Activated T-cell treated with anti-CD3 and anti-CD28 coated beads, Interleukin-2, amount 50 U/mL, for 72 hours (primary cell): ENCODE measurements at regions not wholly inside any gene's neighbourhood (a gene's known extent, or its start where the extent isn't known, plus 50 kb on each side); places are given as distances from the start of the nearest gene placed in this dataset.

ENCODE experiments used
- ATAC-seq, 2 donors: fragments of 150-1000 bp; cut with Tn5 transposase; replicated peaks in 1 of 2; 2 replicates each; pipeline ENCODE4 v1.10.0; 2021; ENCODE audit warnings: moderate library complexity in 2 of 2, mild to moderate bottlenecking in 1 of 2
- DNase-seq, 2 donors: peaks; one replicate each; pipeline ENCODE4 v3.0.0; 2021 to 2022; ENCODE audit warnings: mixed read lengths in 1 of 2
- H3K27ac Mint-ChIP-seq: one replicate; pipeline ENCODE4 v1.8.0; 2022; ENCODE audit warnings: mild to moderate bottlenecking, moderate library complexity, mixed read lengths
- H3K27me3 Mint-ChIP-seq: one replicate; pipeline ENCODE4 v1.8.0; 2022; ENCODE audit warnings: low read depth, mixed read lengths
- H3K36me3 Mint-ChIP-seq, 2 donors: one replicate each; pipeline ENCODE4 v1.8.0; 2022; ENCODE audit warnings: mixed read lengths in 2 of 2, mild to moderate bottlenecking in 1 of 2; ENCODE audit not compliant: insufficient read depth in 2 of 2
- H3K4me1 Mint-ChIP-seq: one replicate; pipeline ENCODE4 v1.8.0; 2022; ENCODE audit warnings: low read depth, mixed read lengths
- H3K4me3 Mint-ChIP-seq, 2 donors: one replicate each; pipeline ENCODE4 v1.8.0; 2022; ENCODE audit warnings: mild to moderate bottlenecking in 2 of 2, mixed read lengths in 2 of 2, moderate library complexity in 2 of 2
- H3K9me3 Mint-ChIP-seq, 2 donors: one replicate each; pipeline ENCODE4 v1.8.0; 2022; ENCODE audit warnings: mixed read lengths in 2 of 2

DNA sequence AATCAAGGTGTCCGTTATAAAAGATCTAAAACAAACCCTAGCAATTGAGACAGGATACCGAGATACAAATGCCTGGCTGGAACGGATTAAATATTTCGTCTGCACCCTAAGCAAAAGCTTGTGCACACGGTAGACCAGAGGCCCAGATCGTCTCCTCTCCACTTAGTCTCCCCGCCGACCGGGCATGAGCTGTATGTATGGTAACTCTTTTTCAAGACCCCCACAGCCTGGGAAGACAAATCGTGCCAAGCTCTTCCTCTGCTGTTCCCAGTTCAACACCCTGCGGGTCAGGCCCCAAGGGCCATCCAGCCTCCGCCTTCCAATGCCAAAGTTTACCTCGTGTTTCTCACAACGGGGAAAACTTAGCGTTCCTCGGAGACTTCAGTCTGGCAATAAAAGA, 285.7 kb upstream of the GALNT17 start:
- Mint-ChIP-seq H3K4me3 (no peak overlapping the region), H3K9me3 (peaks cover 6 to 22% of the 10 kb centered on the region in 2 donors), H3K27me3 (no peaks in the 10 kb centered on the region), H3K27ac (no peak overlapping the region), H3K36me3 (peaks cover 5 to 8% of the 10 kb centered on the region in 2 donors), H3K4me1 (no peaks in the 10 kb centered on the region)
- DNase-seq: no peak
- no peak for ATAC-seq

DNA sequence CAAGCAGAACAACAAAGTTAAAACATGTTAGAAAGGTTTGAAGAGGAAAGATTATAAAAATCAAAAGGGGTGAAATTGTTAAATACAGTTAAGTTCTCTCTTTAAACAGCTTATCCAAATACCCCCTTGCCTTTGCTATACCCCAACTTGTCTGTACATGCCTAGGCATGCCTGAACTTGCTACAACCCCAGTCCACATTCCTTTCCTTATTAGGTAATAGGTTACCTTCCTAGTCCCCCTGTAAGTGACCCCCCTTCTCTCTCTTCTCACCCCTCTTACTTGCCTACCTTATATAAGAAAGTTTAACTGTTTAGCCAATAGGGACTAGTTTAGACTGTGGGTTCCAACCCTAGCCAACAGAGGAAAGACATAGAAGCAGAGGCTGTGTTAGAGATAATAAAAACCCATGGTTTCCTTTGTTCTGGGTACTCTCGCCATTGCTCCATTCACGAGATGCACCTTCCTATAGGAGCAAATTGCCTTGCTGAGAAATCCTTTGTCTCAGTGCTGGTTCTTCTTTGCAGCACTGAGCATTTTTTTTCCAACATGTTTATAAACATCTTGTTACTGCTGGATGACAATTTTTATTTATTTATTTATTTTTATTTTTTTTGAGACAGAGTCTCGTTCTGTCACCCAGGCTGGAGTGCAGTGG, 282.2 kb upstream of the GALNT17 start:
- no peak for DNase-seq
- no peak for ATAC-seq
- no peaks in the 10 kb centered on the region for H3K4me1 Mint-ChIP-seq
- H3K36me3 Mint-ChIP-seq: peaks cover 5 to 8% of the 10 kb centered on the region in 2 donors
- H3K27ac Mint-ChIP-seq: peak overlapping the region; percentile 27
- H3K9me3 Mint-ChIP-seq: peaks cover 6 to 15% of the 10 kb centered on the region in 2 donors
- no peak overlapping the region for H3K4me3 Mint-ChIP-seq
- H3K27me3 Mint-ChIP-seq: no peaks in the 10 kb centered on the region

DNA sequence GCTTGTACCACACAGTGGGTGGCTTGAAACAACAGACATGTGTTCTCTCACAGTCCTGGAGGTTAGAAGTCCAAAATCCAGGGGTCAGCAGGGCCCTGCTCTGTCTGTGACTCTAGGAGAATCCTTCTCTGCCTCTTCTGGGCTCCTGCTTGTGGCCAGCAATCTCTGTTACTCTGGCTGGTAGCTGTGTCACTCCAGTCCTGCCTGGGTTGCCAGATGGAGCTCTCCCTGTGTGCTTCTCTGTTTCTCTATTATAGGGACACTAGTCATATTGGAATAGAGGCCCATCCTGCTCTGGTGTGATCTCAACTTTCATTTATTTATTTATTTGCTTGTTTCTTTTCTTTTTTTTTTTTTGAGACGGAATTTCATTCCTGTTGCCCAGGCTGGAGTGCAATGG, 276.6 kb upstream of the GALNT17 start:
- no peak overlapping the region for H3K27ac Mint-ChIP-seq

DNA sequence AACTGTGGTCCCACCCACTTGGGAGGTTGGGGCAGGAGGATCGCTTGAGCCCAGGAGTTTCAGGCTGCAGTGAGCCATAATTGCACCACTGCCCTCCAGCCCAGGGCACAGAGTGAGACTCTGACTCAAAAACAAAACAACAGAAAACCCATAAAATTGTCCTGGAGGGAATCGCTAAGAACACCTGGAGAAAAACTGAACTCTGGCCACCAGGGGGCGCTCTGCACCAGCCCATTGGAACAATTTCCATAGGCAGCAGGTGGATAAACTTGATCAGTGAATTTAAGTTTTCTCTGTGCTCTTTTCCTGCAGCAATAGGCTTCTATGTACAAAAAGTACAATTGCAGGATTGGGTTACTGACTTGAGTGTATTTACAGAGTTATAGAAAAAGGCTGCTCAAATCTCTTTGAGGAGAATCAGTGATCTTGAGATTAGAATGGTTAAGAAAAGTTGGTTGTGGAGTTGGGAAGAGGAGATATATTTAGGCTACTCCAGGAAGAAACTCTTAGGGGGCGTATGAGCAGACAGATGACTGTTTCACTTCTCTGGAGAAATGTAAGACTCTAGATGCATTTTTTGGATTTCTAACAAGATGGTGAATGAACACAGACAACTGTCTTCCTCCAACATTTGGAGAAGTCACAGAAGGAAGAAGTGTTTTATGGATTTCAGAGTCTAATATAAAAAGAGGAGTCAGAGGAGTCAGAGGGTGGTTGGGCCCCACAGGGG, 274.9 kb upstream of the GALNT17 start:
- Mint-ChIP-seq H3K9me3 (peaks cover 0 to 1% of the 10 kb centered on the region in 2 donors), H3K27me3 (no peaks in the 10 kb centered on the region)
- DNase-seq: peak; percentile 46 to 67

More for the DNA sequence above, 276.6 kb upstream of the GALNT17 start:
- Mint-ChIP-seq H3K4me3 (no peak overlapping the region), H3K36me3 (no peaks in the 10 kb centered on the region), H3K9me3 (peaks cover 0 to 1% of the 10 kb centered on the region in 2 donors), H3K27me3 (no peaks in the 10 kb centered on the region), H3K4me1 (no peaks in the 10 kb centered on the region)
- DNase-seq: no peak
- no peak for ATAC-seq

DNA sequence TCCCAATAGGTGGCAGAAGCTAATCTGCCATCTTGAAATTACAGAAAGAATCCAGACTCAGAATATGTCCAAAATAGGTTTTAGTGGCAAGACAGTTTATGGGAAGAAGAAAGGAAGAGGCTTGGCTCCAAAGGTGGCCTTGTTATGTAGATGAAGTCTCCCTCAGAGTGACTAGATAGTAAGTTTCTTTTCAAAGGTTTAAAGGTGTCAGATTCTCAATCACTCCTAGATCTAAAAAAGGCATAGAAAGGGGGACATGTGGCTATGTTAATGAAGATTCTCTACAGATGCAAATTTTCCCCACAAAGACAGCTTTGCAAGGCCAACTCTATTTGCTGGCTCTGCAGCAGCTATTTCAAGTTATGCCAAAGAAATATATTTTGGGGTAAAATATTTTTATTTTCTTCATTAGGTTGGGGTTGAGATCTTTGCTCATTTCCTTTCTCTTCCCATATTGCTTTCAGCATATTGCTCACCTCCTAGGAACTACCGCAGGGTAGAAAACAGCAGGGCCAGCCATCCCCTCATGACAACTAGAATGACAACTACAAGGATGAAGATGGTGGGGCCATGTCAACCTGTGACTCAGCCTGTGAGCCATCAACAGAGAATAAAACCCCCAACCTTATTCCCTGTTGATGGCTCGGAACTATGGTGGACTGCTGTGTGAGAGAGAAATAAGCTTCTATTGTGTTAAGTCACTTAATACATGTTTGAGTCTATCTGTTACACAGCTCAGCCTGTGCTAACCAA, 274.0 kb upstream of the GALNT17 start:
- no peaks in the 10 kb centered on the region for H3K4me1 Mint-ChIP-seq
- ATAC-seq: no peak
- peaks cover 0 to 4% of the 10 kb centered on the region in 2 donors for H3K36me3 Mint-ChIP-seq
- peaks cover 1 to 4% of the 10 kb centered on the region in 2 donors for H3K9me3 Mint-ChIP-seq
- DNase-seq: no peak
- no peaks in the 10 kb centered on the region for H3K27me3 Mint-ChIP-seq
- no peak overlapping the region for H3K4me3 Mint-ChIP-seq
- no peak overlapping the region for H3K27ac Mint-ChIP-seq

More for the DNA sequence above, 274.9 kb upstream of the GALNT17 start:
- no peaks in the 10 kb centered on the region for H3K36me3 Mint-ChIP-seq
- no peak for ATAC-seq
- H3K4me1 Mint-ChIP-seq: no peaks in the 10 kb centered on the region
- H3K4me3 Mint-ChIP-seq: no peak overlapping the region
- no peak overlapping the region for H3K27ac Mint-ChIP-seq

DNA sequence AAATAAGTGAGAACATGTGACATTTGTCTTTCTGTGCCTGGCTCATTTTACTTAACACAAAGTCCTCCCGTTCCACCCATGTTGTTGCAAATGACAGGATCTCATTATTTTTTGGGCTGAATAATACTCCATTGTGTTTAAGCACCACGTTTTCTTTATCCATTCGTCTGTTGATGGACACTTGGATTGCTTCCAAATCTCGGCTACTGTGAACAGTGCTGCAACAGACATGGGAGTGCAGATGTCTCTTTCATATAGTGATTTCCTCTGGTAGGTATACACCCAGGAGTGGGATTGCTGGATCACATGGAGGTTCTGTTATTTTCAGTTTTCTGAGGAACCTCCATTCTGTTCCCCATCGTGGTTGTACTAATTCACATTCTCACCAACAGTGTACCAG, 264.4 kb upstream of the GALNT17 start:
- ATAC-seq (no peak), DNase-seq (no peak)
- H3K4me1 Mint-ChIP-seq: no peaks in the 10 kb centered on the region
- H3K9me3 Mint-ChIP-seq: peaks cover 9 to 12% of the 10 kb centered on the region in 2 donors
- H3K27ac Mint-ChIP-seq: no peak overlapping the region
- H3K36me3 Mint-ChIP-seq: peaks cover 4 to 6% of the 10 kb centered on the region in 2 donors
- H3K27me3 Mint-ChIP-seq: no peaks in the 10 kb centered on the region
- no peak overlapping the region for H3K4me3 Mint-ChIP-seq

DNA sequence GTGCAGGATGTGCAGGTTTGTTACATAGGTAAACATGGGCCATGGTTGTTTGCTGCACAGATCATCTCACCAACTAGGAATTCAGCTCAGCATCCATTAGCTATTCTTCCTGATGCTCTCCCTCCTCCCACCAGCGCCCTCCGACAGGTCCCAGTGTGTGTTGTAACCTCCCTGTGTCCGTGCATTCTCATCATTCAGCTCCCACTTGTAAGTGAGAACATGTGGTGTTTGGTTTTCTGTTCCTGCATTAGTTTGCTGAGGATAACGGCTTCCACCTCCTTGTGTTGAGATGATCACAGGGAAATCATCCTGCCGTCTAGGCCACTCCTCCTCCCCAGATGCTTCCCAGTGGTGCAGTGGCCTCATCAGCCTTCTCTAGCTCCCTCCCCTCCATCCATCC, 261.6 kb upstream of the GALNT17 start:
- no peak overlapping the region for H3K4me3 Mint-ChIP-seq
- H3K36me3 Mint-ChIP-seq: peaks cover 1 to 2% of the 10 kb centered on the region in 2 donors
- no peaks in the 10 kb centered on the region for H3K27me3 Mint-ChIP-seq
- peaks cover 0 to 4% of the 10 kb centered on the region in 2 donors for H3K9me3 Mint-ChIP-seq
- no peak overlapping the region for H3K27ac Mint-ChIP-seq
- no peaks in the 10 kb centered on the region for H3K4me1 Mint-ChIP-seq
- no peak for DNase-seq
- ATAC-seq: no peak

DNA sequence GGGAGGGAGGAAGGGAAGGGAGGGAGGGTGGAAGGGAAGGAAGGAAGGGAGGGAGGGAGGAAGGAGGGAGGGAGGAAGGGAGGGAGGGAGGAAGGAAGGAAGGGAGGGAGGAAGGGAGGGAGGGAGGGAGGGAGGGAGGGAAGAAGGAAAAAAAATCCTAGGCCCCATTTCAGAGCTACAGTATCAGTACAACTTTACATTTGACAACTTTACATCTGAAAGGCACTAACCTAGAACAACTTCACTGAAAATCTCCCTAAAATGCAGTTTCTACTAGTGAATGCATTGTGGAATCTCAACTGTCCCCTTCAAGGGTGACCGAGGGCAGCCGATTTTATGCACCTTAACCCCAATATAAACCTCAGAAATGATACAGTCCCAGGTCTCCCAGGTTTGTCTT, 259.8 kb upstream of the GALNT17 start:
- DNase-seq (no peak), ATAC-seq (no peak)
- Mint-ChIP-seq H3K4me3 (no peak overlapping the region), H3K4me1 (no peaks in the 10 kb centered on the region), H3K27ac (no peak overlapping the region), H3K27me3 (no peaks in the 10 kb centered on the region), H3K36me3 (peaks cover 1 to 2% of the 10 kb centered on the region in 2 donors), H3K9me3 (peaks cover 2 to 4% of the 10 kb centered on the region in 2 donors)

DNA sequence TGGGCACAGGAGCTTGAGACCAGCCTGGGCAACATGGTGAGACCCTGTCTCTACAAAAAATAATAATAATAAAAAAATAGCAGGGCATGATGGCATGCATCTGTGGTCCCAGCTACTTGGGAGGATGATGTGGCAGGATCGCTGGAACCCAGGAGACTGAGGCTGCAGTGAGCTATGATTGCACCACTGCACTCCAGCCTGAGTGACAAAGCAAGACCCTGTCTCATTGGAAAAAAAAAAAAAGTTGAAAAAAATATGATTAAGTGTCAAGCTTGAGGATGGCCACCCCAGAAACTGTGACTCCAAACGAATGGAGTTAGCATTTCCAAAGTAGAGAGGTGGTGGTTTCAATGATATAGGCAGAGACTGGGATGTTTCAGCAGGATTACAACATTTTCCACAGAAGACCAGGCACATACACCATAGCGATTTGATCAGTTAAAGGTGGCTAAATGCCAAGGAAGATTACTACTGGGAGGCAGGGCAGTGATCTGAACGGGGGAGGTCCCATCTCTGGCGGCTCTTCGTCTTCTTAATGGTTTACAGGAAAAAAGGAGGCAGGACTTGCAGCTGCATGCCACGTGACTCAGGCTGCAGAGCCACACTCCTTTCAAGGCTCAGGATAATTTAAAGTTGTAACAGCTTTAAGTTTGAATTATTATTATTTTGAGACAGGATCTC, 250.6 kb upstream of the GALNT17 start:
- H3K27me3 Mint-ChIP-seq: no peaks in the 10 kb centered on the region
- H3K36me3 Mint-ChIP-seq: no peaks in the 10 kb centered on the region
- no peak overlapping the region for H3K4me3 Mint-ChIP-seq
- no peak overlapping the region for H3K27ac Mint-ChIP-seq
- DNase-seq (no peak), ATAC-seq (no peak)
- H3K4me1 Mint-ChIP-seq: no peaks in the 10 kb centered on the region
- H3K9me3 Mint-ChIP-seq: peaks cover 2 to 9% of the 10 kb centered on the region in 2 donors

DNA sequence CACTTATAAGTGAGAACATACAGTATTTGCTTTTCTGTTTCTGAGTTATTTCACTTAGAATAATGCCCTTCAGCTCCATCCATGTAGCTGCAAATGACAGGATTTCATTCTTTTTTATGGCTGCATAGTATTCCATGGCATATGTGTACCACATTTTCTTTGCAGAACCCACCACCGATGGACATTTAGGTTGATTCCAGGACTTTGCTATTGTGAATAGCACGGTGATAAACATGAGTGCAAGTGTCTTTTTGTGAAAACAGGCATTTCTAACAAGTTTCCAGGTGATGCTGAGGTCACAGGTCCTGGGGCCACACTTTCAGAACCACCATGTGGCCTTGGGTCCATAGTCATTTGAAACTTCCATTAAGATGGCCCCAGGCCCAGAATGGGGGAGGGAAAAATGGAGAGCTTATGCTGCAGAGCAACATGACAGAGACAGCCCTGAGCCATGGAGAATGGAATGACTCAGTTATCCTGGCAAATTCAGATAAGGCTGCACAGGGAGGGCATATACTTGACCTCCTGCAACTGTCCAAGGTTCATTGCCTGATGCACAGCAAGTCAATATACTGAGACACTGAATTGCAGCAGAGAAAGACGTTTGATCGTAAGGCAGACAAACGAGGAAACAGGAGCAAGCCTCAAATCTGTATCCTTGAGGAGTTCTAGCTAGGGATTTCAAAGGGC, 248.0 kb upstream of the GALNT17 start:
- no peak overlapping the region for H3K4me3 Mint-ChIP-seq
- H3K4me1 Mint-ChIP-seq: no peaks in the 10 kb centered on the region
- ATAC-seq (no peak), DNase-seq (no peak)
- peaks cover 5 to 6% of the 10 kb centered on the region in 2 donors for H3K9me3 Mint-ChIP-seq
- H3K27me3 Mint-ChIP-seq: no peaks in the 10 kb centered on the region
- no peak overlapping the region for H3K27ac Mint-ChIP-seq
- H3K36me3 Mint-ChIP-seq: peaks cover 0 to 1% of the 10 kb centered on the region in 2 donors

DNA sequence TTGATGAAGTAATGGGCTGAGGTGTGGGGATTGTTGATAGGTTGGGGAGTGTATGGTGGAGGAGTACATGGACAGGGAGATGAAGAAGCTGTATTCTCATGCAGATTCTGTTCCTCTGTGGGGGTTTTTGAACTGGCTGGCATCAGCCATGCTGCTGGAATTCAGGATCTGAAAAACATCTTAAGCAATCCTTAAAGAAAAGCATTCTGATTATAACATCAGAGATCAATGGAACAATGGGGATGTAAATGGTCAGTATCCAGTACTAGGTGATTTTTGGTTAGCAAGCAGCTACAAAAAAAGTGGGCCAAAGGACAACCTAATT, 247.5 kb upstream of the GALNT17 start:
- DNase-seq (no peak), ATAC-seq (no peak)
- H3K27me3 Mint-ChIP-seq: no peaks in the 10 kb centered on the region
- H3K4me3 Mint-ChIP-seq: no peak overlapping the region
- H3K4me1 Mint-ChIP-seq: no peaks in the 10 kb centered on the region
- H3K27ac Mint-ChIP-seq: no peak overlapping the region
- H3K36me3 Mint-ChIP-seq: peaks cover 0 to 1% of the 10 kb centered on the region in 2 donors
- H3K9me3 Mint-ChIP-seq: peaks cover 5 to 6% of the 10 kb centered on the region in 2 donors

DNA sequence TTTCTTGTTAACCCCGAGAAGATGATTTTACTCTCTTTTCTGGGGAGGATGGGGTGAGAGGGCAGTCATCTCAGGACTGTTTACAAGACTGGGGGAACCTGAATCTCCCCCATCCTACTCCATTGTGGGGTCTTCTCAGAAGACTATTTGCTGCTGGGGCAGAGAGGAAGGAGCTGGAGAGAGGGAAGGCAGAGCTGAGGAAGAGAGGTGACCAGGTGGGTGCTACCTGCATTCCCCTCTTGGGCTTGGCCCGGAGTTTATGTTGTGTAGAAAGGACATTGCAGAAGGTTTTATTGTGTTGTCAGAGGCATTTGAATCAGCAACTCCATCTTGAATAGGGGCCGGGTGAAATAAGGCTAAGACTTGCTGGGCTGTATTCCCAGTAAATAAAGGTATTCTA, 247.1 kb upstream of the GALNT17 start:
- Mint-ChIP-seq H3K9me3 (peaks cover 5 to 6% of the 10 kb centered on the region in 2 donors), H3K27me3 (no peaks in the 10 kb centered on the region), H3K4me3 (no peak overlapping the region), H3K4me1 (no peaks in the 10 kb centered on the region), H3K36me3 (peaks cover 0 to 1% of the 10 kb centered on the region in 2 donors), H3K27ac (no peak overlapping the region)
- DNase-seq (no peak), ATAC-seq (no peak)
